Urothelium cell line (cell line): ENCODE measurements at regions not wholly inside any gene's neighbourhood (a gene's known extent, or its start where the extent isn't known, plus 50 kb on each side); places are given as distances from the start of the nearest gene placed in this dataset.

Source experiments
- DNase-seq: peaks from one replicate; pipeline ENCODE4 v3.0.0; 2011; ENCODE audit warnings: low spot score, mixed read lengths
- FAIRE-seq: peaks from 2 replicates; lab custom pipeline; 2011; peaks lifted over from hg19 to GRCh38; lab: Jason Lieb, UNC

DNA sequence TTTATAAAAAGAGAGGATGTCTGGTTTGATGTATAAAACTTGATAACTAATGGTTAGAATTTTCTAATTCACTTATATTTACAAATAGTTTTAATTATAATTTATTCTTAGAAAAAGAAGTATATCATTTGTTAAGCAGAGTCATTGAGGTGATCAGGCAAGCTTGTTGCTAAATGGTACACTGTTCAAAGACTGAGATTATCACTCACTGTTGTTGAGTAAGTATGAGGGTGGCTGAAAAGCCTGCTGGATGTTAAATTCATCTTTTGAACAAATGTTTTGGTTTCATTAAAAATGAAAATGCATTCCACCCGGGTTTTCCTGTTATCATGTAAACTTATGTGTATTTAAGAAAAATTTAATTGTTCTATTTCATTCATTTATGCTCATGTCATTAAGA, 451.8 kb downstream of the ADAMTS20 start:
- no peak for FAIRE-seq
- no peak for DNase-seq

DNA sequence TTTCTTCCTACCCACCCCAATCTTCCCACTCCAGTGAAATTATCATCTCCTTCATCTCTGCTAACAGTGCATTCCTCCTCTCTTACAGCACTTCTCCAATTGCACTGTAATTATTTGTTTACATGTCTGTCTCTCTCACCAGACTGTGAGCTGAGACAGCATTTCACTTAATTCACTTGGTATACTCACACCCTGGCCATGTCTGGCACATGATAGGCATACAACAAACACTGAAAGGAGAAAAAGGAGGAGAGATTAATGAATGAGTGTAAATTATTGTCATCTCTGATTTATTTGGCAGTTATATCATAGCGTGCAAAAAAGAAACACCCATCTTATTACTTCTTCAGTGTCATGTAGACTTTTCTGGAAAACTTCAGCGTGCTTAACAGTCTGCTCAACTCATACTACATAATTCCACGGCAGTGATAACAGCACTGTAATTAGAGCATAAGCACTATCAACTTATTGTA, 452.3 kb downstream of the ADAMTS20 start:
- no peak for DNase-seq
- FAIRE-seq, result no peak

DNA sequence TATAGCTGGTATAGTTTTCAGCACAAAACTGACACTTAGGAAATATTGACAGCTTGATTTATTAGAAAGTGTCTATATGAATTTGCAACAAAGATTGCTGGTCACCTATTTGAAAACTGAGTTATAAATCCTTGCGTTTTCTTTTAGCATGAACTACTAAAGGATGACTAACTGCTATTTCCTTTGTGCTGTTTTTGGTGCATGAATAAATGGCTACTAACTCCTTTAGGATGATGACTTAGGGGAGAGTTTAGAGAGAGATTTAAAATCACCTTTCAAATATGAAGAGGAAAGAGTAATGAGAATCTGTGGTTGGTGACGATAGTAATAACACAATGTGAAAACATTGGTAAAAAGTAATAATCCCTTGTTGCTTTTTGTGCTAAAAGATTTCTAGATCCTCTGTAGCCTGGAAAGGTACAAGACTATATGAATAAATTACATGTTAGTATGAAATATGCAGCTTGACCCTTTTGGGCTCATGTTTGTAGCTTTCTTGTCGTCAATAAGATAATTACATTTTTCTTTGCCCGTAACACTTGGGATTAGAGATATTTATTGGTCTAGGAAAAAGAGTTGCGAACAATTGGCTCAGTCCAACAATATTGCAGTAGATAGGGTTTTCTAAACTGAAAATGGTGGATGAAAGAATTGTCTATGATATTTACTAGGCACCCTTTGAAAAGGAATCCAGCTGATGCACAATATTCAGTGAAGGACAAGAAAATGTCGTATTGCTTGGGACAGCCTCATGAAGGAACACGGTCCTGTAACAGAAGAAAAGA, 453.0 kb downstream of the ADAMTS20 start:
- DNase-seq, result no peak
- FAIRE-seq, result no peak

DNA sequence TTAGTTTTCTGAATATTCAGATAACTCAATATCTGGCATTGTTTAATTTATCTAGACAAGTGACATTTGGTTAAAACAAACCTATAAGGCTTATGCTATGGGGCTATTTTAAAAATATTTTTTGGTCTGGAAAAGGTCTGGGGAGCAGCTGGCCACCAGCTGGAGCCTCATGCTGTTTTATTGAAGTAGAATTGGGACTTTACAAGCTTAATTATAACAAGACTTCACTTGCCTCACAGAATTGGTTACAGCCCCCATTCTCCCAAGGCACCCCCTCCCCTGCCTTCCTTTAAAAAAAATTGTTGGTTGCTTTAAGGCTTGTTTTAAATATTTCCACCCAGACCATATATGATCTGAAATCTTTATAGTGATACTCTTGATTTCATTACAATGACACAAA, 453.9 kb downstream of the ADAMTS20 start:
- FAIRE-seq (no peak), DNase-seq (no peak)

DNA sequence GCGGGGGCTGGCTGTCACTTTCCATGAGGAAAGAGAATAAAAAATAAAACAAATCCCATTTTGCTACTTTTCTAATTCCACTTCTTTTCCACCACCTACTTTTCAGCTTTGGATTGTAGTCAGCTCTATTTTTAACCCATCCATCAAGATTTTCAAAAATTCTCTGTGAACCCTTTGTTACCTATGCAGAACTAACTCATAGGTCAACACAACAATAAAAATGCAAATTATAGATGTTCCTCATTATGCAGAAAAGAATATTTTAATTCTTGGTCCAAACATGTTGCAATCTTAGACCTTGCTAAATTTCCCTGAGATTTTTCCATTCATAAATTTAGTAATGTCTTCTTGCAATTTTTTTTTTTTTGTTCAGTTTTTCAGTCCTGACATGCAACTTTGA, 454.5 kb downstream of the ADAMTS20 start:
- no peak for DNase-seq
- no peak for FAIRE-seq

DNA sequence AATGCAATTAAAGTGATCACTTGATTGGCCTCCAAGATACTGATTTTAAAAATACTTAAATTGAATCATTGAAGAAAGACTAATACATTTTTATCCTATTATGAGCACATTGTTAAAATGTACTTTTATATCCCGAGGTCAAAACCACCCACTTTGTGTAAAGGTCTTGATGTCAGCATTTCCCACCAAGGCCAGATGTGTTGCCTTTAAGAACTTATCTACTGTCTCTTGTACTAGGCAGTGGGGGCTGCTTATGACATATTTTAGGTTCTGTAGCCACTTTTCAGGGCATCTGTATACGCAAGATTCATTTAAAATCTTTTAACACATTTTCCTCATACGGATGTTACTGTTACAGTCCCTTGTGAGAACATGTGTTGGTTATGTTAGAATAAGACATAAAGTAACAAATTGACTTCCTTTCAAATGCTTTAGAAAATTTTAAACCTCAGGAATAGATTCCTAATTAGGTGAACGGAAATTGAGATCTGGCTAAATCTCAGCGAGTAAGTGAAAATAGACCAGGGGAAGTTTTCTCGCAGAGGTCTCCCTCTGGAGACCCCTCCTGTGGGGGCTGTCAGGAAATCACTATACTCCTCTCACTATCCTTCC, 456.2 kb downstream of the ADAMTS20 start:
- FAIRE-seq (no peak), DNase-seq (no peak)

DNA sequence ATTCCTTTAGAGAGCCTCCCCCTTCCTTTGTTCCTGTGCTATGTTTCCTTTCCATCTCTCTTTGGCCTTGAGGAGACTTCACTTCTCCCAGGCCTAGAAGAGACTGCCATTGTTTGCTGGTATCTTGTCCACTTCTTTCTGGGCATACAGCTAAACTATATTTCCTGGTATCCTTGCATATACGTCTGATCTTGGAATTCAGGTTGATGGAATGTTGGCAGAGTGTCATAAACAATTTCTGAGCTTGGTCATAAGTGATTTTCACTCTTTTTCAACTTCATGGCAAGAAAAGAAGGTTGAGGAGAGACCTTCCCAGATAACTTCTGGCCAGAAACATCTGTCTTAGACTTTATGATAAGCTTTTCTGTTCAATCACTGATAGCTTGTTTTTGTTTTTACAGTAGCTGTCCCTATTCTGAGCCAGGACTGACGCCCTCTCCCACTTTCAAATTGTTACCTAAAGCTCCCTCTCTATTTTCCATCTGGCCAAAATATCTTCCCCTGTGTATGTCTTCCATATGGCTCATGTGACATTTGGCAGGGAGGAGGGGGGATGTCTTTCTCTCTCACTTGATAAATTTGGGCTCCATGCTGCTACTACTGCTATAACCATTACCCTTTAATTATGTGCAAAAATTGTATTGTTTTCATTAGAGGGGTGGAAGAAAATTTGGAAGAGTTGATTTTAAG, 457.0 kb downstream of the ADAMTS20 start:
- FAIRE-seq (no peak), DNase-seq (no peak)

DNA sequence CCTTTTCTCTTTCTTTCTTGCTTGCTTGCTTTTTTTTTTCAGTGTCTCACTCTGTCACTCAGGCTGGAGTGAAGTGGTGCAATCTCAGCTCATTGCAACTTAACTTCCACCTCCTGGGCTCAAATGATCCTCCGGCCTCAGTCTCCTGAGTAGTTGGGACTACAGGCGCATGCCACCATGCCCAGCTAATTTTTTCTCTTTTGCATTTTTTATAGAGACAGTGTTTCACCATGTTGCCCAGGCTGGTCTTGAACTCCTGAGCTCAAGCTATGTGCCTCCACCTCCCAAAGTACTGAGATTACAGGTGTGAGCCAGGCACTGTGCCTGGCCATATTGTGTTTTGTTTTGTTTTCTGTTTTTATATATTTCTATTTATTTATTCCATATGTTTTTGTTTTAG, 461.0 kb downstream of the ADAMTS20 start:
- FAIRE-seq (no peak), DNase-seq (no peak)

DNA sequence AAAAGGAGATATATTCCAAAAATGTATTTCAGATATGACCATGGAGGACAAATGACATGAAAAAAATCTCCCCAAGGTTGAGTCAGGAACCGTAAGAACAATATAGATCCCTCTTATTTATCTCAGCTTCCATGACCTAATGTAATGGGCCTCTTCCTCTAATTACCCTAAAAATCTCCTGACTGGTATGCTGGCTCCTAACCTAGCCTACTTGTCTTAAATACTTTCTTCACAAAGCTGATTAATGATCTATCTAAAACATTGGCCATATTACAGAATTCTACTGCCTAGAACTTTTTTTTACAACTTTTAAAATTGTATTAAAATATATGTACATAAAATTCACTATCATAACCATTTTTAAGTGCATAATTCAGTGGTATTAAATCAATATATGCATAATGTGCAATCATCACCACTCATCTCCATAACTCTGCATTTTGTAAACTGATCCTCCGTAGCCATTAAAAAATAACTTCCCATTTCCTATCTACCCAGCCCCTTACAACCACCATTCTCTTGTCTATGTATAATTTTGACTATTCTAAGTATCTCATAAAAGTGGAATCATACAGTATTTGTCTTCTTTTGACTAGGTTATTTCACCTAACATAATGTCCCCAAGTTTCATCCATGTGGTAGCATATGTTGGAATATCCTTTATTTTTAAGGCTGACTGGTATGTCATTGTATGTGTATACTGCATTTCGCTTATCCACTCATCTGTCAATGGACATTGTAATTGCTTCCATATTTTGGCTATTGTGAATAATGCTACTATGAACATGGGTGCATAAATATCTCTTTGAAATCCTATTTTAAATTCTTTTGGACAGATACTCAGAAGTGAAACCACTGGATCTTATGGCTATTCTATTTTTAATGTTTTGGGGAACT, 464.6 kb downstream of the ADAMTS20 start:
- FAIRE-seq, result no peak
- DNase-seq, result no peak

DNA sequence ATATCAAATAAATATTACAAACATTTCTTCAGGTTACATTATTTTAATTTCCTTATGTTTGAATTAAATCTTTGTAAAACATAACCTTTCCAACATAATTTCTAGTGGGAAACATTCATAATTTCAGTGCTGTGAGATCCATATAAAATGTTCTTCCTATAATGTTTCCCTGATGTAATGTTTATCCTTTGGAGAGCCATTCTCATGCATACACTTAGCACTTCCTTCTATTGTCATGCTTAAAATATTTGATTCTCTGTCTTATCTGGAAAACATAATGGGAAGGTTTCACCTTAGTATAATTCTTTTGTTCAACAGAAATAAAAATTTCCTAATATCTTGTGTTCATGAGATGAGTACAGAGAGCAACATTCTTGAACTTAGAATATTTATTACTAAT, 472.5 kb downstream of the ADAMTS20 start:
- no peak for FAIRE-seq
- no peak for DNase-seq

DNA sequence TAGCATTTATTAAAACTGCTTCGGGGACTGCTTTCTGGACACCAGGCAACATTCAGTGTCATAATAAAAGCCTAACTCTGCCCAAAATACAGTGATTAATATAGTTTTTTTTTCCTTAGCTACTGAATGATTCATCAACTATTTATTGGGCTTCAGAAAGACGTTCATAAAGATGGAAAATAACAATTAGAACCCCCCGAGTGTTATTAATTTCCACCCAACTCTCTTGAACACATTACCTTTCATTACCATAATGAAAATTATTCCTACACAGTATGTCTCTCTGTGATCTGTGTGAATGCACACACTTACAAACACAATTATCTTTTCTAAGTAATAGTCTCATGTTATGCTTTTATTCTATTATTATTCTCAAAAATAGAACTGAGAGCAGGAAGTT, 473.0 kb downstream of the ADAMTS20 start:
- FAIRE-seq, result no peak
- DNase-seq, result no peak

DNA sequence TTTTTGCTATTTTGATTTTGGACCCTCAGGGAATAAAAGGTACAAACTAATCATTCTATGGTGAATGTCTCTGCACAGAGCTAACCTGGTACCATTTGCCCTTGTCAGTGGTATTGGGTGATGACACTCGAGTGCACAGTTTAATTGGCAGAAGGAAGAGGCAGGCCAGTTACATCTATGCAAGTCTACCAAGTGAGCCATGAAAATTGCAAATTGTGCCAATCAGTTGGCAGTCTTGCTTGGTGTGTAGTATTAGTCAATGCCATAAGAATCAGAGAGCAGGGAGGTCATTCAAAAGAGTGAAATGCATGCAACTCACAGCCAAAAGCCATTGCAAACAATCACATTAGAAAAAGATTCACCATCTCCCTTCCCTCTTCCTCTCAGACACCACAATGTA, 479.6 kb downstream of the ADAMTS20 start:
- DNase-seq (no peak), FAIRE-seq (no peak)

DNA sequence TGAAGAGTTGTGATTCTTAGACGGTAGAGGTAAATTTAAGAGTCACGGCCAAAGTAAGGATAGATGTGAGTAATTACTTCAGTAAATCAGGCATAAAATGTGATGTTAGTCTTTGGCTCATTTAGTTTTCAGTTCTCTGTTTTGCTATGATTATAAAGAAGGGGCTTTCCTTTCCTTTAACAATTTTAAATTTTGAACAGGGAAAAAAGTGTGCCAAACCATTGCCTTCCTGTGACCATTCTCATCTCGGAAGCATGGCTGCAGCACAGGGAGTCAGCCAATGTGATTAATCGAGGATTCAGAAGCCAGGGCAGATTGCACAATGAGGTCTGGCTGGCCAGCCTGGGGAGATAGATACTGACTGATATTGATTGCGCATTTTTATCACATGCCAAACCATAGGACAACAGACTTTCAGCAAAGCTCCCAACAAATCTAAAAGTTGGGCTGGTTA, 480.2 kb upstream of the PRICKLE1 start:
- no peak for FAIRE-seq
- DNase-seq, result no peak

DNA sequence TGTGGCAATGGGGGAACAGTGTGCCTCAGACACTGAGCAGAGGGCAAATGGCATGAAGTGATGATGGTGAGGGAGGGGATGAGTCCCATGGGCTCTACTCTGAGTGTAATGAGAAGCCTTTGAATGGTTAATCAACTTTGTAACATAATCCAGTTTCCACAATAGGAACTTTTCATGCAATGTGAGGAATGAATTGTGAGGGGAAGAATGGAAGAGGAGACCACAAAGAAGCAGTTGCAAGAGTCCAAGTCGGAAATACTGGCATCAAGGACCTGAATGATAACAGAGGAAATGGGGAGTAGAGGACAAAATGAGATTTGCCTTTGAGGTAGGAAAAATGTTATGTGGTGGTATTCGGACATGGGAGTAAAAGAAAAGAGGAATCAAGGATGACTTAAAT, 476.9 kb upstream of the PRICKLE1 start:
- DNase-seq, result no peak
- FAIRE-seq, result no peak

DNA sequence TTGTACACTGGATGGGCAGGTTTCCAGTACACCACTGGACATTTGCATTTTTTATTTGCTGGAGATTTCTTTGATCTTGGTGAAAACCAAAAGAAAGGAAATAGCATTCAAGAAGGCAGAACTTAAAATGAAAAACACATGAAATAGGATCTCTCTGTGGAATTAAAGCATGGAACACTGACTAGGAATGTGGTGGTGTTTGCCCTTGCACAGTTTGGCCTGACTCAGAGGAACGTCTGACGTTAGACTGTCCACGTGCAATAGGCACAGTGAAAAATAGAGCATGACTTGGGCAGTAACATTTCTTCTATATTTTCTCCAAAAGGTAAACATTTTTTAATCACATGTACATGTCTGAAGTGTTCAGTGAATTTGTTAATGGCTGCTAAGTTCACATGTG, 474.1 kb upstream of the PRICKLE1 start:
- DNase-seq (no peak), FAIRE-seq (no peak)

DNA sequence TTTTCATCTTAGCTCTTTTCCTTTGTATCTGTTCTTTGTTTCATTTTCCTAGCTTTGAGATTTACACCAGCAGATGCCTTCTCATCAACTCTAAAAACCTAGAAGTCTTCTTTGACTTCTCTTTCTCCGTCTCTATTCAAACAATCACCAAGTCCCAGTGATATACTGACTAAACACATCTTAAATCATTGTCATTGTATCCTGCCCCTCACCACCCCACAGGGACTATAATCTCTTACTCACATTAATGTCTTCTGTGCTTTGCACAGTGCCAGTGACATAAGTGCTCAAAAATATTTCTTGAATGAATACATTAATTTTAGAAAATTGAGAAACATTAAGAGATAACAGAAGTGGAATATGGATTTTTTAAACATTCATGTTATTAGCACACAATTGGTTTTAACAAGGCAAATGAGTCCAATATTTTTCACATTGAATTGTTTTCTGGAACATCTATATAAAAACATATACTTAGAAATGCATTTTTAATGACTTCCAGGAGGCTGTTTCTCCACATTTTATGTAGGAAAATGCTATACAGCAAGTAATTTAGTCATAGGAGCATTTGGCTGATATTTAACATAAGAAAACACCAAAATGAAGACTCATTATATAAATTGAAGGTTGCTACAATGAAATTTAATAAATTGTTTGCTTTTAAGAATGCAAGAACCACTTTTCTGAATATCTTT, 472.8 kb upstream of the PRICKLE1 start:
- no peak for DNase-seq
- FAIRE-seq, result no peak

DNA sequence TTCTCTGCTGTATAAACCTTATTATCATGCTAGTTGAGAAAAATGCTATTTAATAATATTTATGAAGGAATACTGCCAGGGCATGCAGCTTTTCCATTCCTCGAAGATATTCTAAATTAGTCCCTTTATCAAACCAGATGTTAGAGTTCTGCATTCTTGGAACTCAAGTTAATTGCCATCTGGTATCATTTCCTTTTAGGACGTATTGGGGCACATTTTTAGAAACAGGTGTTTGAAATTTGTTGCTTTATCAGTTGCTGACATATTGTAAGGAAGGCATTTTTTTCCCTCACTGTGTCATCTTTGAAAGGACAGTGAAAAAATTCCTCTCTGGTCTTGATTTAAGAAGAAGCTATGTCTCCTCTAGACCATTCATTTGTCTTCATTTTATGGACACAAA, 471.2 kb upstream of the PRICKLE1 start:
- DNase-seq (no peak), FAIRE-seq (no peak)

DNA sequence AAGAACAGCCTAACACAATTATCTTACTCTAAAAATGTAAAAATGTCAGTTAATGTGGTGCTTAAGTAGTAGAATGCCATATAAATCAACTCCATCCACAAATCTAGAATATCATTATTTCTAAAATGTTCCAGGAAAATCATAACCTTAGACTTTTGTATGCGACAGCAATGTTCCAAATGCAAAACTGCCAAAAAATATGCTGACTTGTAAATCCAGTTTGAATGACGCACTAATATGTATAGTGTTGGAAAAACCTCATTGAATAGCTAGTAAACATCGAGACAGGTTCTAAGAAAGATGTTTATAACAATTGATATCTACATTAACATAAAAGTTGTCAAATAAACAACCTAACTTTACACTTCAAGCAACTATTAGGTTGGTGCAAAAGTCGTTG, 469.1 kb upstream of the PRICKLE1 start:
- no peak for FAIRE-seq
- DNase-seq, result no peak

DNA sequence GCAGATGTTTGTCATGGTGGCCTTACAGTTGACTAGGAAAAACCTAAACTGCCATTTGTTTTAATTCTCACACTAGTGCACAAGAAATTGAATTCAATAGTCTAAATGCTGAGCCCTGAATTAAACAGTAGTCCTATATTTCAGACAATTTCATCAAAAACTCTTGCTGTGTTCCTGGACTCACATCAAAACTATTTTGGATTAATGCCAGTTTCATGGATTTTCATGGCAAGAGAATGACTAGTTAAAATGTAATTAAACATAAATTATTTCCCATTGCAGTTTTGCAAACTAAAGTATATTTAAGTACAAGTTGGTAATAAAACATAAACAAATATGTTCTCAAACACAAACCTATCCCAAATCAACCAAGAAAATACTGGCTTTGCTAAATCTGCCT, 468.0 kb upstream of the PRICKLE1 start:
- no peak for DNase-seq
- FAIRE-seq, result no peak

DNA sequence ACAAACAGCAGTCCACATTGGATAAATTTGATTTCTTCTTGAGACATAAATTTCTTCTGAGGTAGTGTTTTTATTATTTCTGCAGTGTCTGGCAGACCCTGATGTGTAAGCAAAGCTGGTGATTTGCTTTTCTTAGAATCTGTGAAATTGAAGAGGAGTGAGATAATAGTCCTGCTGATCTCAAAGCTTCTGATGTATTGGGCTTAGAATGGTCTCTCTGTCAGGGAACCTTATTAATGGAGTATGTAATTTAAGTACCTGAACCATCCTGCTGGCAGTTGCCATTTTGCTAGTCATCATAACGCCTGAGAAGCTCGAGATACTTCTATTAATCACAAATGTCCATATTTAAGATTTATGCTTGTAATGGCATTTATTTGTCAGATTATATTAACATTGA, 464.5 kb upstream of the PRICKLE1 start:
- no peak for DNase-seq
- FAIRE-seq, result no peak
